ENCODE measurements at regions not wholly inside any gene's neighbourhood (a gene's known extent, or its start where the extent isn't known, plus 50 kb on each side); places are given as distances from the start of the nearest gene placed in this dataset.

DNA sequence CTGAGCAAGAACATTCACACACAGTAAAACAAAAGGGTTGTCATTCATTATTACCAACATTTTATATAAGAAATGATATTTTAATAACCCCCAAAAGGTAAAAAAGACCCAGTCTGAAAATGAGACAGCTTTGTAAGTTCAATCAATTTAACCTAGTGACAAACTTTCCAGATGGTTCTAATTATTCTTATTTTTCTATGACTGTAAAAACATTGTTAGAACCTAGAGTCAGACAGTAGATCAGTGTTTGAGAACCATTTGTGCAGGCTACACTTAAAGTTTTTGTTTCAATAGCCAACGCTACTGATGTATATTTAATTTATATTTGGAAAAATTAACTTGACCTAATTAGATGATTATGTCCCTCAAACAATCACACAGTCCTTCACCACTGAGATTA is 708.4 kb upstream of the CBLB start:
- no peak for DNase-seq

DNA sequence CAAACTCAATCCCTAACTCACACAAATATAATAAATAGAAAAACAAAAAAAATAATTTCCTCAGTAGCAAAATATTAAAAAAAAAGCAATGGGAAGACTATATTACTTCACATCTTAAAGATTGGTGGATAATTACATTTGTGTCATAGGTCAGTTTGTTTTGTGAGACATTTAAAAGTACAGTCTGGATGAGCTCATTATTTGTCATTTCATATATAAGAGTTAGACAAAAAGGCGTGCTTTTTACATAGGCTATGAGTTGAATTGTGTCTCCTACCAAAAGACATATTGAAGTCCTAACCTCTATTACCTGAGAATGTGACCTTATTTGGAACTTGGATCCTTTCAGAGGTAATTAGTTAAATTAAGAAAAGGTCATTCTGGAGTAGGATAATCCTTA is 710.1 kb upstream of the CBLB start:
- no peak for DNase-seq

DNA sequence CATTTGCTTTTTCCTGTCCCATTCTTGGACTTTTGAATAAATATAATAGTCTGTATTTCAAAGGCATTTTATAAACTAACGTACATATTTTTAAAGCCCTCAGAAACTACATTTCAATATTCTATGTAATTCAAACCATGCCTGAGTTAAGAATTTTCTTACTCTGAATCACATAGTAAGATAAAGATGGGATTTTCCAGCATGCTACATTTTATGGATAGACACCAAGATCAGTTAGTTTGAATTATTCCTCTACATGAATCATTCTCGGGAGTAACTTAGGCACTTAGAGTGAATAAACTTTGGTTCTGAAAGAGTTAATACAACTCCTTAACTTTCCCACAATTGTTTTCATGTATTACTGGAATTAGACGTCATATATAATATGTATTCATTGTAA is 713.3 kb upstream of the CBLB start:
- DNase-seq = no peak

DNA sequence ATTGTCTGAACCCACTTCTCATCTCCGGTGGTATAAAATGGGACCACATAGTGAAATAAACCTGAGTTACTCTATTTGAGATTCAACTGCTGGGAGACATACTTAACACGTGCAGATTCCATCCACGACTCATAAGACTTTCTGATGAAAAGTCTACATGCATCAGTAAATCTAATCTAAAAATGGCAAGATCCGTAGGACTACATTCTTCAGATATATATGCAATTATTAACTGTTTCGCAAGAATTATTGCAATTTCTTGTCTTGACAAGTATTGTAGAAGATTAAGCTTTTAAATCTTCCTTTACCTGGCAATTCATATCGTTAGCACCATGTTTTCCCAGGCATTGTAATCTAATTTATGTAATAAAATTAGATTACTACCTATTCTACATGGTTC is 718.7 kb upstream of the CBLB start:
- DNase-seq = no peak

DNA sequence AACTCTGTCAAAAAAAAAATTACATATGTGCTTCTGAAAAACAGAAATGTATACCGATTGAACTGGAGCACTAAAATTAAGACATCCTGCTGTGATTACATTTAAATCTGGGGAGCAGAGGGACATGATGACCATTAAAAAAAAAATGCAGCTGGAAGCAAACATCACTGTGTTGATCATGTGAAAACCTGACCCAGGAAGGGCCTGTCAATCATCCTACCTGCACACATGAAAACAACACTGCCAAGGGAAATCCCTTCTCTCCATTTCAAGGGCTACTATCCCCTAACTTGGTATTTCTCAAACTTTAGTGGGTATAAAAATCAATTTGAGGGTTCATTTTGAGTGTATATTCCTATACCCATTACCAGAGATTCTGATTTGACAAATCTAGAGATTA is 719.9 kb upstream of the CBLB start:
- DNase-seq = no peak

DNA sequence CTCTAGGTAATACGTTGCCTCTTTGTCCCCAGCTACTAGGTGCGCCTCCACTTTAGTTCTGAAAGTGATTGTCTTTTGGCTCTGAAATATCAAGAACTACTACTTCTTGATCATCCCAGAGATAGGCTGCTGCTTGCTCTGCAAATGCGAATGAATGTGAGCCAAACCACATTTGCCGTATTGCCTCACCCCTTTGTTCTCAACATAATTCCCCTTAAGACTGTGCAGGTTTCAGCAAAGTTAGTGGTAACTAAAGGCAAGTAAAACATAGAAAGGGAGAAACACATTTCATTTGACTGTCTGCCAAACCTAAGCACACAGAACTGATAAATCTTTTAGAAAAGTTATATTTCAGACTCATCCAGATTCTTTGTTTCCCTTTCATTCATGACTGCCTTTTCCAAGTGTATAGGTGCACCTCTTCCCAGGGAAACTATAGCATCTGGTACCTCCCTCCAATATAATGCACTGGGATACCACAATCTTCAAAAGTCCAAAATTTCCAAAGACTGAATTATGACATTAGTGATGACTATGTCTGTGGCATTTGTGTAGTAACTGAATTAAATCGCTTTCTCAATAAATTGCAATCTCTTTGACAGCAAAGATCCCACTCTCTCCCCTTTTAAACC is 720.6 kb upstream of the CBLB start:
- no peak for DNase-seq

DNA sequence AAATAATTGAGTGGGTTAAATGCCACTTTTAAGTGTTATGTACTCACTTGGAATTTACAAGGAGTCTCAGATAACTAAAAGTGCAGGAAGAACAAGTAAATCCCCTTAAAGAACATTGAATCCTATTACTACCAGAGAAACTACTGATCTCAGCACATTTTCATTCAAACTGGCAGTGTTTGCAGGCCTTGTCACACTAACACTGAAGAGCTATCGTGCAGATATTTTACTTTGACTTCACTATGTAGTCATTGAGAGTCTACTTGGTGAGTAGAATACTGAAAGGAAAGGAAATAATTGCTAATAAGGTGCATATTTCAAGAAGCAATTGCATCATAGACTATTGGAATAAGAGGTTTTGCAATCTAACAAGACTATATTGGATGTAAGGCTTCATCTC is 721.4 kb upstream of the CBLB start:
- DNase-seq = no peak

DNA sequence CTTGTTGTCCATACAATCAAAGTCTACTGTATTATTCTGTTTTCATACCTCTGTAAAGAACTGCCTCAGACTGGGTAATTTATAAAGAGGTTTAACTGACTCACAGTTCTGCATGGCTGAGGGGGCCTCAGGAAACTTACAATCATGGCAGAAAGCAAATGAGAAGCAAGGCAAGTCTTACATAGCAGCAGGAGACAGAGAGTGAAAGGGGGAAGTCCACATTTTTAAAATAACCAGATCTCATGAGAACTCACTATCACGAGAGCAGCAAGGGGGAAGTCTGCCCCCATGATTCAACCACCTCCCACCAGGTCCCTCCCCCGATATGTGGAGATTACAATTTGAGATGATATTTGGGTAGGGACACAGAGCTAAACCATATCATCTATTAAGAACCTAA is 724.6 kb upstream of the CBLB start:
- DNase-seq = no peak

DNA sequence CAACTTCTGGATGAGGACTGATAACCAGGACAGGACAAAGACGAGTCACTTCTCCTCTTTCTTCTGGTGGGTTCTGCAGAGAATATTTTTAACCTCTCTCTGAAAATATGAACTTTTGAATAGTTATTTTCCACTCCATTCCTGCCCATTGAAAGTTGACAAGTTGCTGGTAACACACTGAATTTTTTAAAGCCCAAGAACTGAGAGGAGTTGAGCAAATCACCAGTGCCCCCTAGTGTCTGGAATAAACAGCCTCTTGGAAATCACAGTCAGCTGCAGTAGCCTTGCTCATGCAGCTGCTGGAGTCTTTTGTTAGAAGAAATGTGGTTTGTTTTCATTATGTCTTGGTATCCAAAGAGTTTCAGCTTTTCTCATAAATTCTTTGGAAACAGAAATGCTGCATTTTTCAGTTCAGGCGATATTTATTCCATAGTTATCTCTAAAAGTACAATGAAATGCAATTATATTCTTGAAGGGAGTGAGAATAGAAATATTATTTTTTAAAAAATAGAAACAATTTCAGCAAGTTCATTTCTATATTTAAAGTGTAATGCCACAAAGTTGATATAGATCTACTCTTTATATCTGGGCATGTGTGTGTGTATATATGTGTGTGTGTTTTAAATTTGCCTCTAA is 741.0 kb upstream of the CBLB start:
- peak; percentile 80 for DNase-seq

DNA sequence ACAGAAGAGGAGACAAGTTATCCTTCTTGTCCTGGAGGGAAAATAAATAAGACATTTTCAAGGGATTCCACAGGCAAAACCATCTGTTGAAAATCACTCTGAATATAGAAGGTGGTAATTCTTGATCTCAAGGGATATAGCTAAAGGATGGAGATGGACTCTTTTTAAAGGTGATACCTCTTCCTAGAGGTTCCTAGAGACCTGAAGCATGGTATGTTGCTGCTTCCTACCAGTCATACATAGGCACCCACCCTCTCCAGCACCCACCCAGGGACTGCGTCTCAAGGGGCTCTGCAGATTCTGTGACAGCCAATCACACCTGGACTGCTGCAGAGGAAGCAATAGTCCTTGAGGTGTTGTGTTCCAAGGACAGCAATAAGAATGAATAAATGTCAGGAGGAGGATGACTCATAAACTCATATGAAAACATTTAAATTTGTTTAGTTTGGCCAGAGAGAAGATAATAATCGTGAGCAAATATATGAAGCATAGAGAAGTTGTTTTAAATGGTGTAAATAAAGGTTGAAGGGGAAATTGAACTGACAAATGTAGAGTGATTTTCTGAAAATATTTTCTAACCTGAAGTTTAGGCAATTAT is 741.6 kb upstream of the CBLB start:
- no peak for DNase-seq

DNA sequence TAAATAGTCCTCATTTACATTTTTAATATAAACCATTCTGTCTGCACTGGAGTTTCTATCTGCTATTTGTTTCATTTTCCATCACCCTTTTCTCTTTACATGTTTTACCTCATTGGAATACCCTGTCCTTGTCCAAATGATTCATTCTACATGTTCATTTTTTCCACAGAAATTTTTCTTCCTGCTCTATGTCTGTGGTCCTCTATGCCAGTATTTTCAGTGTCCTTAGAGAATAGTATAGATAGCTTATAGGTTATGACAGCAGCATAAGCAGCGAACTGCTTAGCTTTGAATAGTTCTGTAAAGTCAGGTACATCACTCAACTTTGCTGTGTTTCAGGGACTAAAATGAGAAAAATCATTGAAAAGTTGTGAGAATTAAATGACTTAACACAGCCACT is 742.3 kb upstream of the CBLB start:
- DNase-seq = no peak

DNA sequence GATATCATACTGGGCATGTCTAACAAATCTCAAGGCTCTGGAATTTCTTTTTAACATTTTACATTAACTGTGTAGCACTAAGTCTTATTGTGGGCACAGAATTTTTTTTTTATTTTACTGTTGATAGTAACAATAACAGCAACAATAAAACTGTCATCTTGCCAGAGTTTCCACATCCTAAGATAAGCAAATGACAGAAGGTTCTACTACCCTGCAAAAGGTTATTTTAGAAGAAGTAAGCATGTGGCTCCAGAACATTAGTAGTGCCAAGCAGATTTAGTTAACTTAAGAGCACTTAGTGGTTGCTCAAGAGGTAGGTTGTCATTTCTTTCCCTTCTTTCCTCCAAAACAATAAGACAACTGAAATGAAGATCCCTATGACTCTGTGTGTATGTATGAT is 743.0 kb upstream of the CBLB start:
- no peak for DNase-seq

DNA sequence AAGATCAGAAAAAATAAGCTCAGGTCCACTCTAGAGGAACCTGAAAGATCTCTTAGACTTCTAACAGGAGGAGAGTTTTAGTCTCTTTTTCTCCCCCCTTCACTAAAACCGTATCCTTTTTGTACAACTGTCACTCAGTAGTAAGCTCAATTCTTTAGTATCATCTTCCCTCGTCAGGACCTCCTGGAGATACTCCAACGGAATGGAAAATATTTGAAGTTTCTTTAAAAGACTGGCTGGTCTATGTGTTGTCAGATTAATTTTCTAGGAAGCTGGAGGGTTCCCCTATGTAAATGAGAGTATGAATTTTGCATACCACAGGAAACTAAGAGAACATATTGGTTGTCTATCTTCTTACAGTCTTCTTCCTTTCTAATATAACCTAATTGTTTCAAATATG is 747.7 kb upstream of the CBLB start:
- DNase-seq = no peak

DNA sequence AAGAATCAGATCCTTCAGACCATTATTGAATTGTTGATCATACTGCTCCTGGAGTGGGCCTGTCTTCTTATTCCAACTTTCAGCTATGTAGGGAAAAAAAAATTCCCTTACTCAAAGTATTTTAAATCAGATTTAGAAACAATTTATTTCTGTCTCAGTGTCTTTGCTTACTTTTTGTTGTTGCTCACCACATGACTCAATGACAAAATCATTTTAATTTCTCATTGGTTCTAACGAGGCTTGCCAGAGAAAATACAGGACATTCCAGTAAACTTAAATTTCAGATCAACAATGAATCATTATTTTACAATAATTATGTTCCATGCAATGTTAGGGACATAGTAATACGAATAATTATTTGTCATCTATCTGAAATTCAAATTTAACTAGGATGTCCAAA is 748.5 kb upstream of the CBLB start:
- DNase-seq = no peak

DNA sequence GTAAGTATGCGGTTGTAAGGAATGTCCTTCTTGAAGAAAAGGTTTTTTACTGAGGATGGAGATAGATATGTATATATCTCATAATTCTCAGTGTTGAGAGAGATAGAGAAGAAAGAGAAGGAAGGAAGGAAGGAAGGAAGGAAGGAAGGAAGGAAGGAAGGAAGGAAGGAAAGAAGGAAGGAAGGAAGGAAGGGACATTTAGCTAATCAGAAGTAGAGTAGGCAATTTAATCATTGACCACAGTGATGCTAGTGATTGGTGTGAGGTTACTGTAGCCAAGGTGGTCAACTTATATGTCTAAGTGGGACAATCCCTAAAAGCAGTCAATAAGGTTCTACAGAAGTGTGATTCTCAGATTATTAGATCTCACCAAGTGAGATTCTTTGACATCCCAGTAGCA is 751.8 kb upstream of the CBLB start:
- no peak for DNase-seq

DNA sequence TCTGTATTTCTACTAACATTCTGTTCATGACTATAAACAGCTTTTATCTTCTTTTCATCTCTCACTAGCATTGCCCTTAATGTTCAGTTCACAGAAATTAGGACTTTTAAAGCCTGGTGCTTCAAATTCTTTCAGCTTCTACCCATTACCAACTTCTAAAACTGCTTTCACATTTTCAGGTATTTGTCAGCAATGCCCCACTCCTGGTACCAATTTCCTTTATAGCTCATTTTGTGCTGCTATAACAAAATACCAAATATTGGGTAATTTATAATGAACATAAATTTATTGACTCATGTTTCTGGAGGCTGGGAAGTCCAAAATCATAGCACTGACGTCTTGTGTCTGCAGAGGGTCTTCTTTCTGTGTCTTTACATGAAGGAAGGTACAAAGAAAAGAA is 753.1 kb upstream of the CCDC54 start:
- no peak for DNase-seq

DNA sequence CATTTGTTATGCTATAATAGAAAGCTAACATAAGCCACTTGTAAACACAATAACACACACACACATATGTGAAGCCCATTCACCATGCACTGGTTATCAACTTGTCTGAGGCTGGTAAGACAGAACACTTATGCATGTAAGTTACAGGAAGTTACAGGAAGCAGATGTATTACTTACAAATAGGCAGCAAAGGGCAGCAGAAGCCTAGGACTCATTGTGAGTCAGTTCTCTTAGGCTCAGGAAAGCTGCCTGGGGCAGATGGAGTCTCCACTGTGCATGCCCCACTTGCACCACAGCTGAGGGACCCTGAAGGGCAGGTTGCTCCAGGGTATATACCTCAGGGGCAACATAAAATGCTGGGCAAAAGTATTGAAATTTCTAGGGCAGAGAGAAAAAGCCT is 748.8 kb upstream of the CCDC54 start:
- DNase-seq = no peak

DNA sequence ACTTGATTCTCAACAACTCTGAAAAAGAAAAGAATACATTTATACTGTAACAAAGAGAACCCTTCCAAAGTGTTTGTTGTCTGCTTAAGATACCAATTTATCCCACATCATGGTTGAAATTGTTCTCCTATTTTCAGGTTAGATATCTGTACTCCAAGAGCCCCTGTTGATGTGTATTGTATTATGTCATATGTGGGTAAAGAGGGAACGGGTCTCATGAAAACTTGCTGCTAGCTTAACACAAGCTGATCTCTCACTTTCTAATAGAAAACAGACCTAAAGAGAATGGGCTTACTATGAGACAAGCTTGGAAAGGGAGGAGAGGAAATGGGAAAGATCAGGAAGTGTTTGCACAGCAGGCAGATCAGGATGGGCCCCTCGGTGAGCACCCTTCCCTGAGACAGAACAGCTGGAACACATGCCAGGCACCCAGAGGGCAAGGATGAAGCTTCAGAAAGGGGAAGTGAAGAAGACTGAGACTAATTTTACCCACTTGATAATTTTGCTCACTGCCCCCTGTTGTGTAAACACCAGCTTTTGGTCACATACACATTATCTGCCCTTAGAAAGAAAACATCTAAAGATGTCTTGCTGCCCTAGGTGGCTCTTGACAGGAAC is 747.9 kb upstream of the CCDC54 start:
- no peak for DNase-seq

DNA sequence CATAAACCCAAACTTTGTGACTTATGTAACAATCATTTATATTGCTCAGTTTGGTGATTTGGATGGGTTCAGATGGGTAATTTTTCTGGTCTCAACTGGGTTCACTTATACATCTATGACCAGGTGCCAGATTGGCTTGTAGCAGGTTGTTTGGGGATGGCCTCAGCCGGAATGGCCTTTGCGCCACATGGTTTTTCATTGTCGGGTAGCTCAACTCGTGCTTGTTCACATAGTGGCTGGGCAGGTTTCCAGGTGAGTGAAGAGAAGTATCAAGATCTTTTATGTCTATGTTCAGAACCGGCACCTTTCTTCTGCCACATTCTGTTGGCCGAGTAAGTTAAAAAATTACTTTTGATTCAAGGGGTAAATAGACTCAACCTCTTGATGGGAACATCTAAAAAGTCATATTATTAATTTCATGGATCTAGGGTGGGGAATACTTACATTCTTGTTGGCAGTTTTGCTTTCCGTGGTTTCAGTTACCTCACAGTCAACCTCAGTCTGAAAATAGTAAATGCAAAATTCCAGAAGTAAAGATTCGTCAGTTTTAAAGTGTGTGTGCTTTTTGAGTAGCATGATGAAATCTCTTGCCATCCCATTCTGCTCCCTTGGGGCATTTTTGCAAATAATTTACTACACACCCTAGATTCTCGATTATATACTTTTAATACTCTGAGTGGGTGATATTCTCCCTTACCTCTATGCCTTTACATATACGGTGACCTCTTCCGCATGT is 745.7 kb upstream of the CCDC54 start:
- DNase-seq = no peak

DNA sequence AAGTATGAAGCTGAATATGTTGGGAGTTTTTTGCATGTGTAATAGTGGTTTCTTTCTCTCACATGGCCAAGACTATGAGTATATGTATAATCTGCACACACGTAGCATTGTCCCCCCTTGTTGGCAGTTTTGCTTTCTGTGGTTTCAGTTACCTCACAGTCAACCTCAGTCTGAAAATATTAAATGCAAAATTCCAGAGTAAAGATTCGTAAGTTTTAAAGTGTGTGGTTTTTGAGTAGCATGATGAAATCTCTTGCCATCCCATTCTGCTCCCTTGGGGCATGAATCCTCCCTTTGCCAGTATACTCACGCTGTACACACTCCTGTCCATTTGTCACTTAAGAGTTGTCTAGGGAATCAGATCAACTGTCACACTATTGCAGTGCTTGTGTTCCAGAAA is 742.0 kb upstream of the CCDC54 start:
- no peak for DNase-seq

DNA sequence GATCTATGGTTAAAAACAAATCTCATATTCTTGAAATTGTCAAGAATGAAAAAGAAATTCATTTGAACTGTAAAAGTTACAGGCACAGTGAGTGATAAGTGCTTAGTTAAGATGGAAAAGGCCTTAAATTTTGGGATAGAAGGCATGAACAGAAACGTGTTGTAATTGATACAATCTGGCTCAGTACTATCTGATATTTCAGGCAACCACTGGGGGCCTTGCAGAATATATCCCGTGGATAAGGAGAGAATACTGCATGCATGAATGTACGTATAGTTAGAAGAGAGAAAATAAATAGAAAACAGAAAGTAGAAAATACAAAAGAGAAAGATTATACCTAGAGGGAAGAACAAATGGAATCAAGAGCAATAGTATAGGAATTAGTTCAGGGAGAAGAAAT is 741.4 kb upstream of the CCDC54 start:
- DNase-seq = no peak

DNA sequence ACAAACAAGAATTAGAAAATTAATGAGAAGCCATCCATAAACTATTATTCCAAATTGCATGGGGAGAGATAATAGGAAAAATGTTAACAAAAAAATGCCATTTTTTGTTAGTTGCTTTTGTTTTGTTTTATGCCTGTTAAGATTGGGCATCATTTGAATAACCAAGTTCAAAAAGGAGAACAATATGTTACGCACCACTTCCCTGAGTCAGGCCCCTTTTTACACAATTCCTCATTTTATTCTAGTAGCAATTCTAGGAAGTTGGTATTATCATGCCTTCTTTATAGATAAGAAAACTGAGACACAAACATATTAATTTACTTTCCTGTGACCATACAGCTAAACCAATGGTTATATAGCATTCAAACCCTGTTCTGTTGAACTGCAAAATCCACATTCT is 736.9 kb upstream of the CCDC54 start:
- no peak for DNase-seq

DNA sequence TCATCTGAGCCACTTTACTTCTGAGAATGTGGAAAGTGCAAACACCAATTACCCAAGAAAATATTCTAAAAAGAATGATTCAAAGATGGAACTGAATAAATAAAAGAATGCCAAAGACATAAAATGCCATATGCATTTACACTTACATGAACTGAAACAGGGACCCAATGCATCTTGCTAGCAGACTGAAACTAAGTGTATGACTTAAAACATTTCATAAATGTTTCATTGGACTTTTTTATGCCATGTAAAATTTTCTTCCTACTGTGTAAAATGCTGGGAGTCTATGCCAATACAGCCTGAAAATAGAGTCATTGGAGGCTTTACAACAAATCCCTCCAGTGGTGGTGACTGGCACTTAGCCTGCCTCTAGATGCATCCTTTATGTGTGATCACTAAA is 735.1 kb upstream of the CCDC54 start:
- DNase-seq = no peak

DNA sequence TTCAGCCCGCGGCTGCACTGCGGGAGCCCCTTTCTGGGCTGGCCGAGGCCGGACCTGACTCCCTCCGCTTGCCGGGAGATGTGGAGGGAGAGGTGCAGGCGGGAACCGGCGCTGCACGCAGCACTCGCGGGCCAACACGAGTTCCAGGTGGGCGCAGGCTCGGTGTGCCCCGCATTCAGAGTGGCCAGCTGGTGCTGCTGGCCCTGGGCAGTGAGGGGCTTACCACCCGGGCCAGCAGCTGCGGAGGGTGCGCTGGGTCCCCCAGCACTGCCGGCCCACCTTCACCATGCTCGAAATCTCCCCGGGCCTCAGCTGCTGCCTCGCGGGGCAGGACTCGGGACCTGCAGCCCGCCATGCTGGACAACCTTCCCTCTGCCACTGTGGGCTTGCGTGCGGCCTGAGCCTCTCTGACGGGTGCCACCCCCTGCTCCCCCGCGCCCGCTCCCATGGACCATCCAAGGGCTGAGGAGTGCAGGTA is 733.5 kb upstream of the CCDC54 start:
- no peak for DNase-seq
